Naive thymus-derived CD4-positive, alpha-beta T cell (primary cell): ENCODE measurements at regions not wholly inside any gene's neighbourhood (a gene's known extent, or its start where the extent isn't known, plus 50 kb on each side); places are given as distances from the start of the nearest gene placed in this dataset.

Experiments
- ATAC-seq: fragments of 150-1000 bp; cut with Tn5 transposase; 2 replicates; pipeline ENCODE4 v1.10.0; 2021; ENCODE audit warnings: mild to moderate bottlenecking, moderate library complexity
- CTCF ChIA-PET: fragments of 350-600 bp; sonication (Branson Sonifier 250); formaldehyde crosslinking; loops from one replicate; lab custom pipeline; 2021; ENCODE audit warnings: antibody characterized with exemption; lab: Charles Lee
- POLR2A ChIA-PET: fragments of 350-600 bp; sonication (Branson Sonifier 250); formaldehyde crosslinking; loops from one replicate; lab custom pipeline; 2021; ENCODE audit warnings: antibody characterized with exemption, inconsistent platforms; lab: Charles Lee
- DNase-seq, 9 donors: peaks; one replicate each; pipeline versions ENCODE4 v3.0.0 to v3.0.0-alpha.2; 2020 to 2022; ENCODE audit warnings: mixed read lengths in 1 of 9
- H3K27ac ChIP-seq: one replicate; pipeline ENCODE4 v1.7.0; 2013; ENCODE audit warnings: mild to moderate bottlenecking, low read depth, low read length, moderate library complexity
- H3K27me3 ChIP-seq, 2 donors: one replicate each; pipeline ENCODE4 v1.7.0; 2013; ENCODE audit warnings: low read length in 2 of 2, mild to moderate bottlenecking in 2 of 2, moderate library complexity in 2 of 2; ENCODE audit not compliant: control insufficient read depth in 2 of 2, insufficient read depth in 2 of 2
- H3K36me3 ChIP-seq, 3 experiments: 1 replicate in 2 of 3; 2 replicates in 1 of 3; pipeline ENCODE4 v1.7.0; 2013; ENCODE audit warnings: low read length in 3 of 3, mild to moderate bottlenecking in 3 of 3, moderate library complexity in 1 of 3; ENCODE audit not compliant: insufficient read depth in 3 of 3, control insufficient read depth in 2 of 3
- H3K4me1 ChIP-seq, 2 donors: one replicate each; pipeline ENCODE4 v1.7.0; 2013; ENCODE audit warnings: low read length in 2 of 2, mild to moderate bottlenecking in 2 of 2, moderate library complexity in 1 of 2; ENCODE audit not compliant: control insufficient read depth in 2 of 2, insufficient read depth in 2 of 2
- H3K4me3 ChIP-seq: 2 replicates; pipeline ENCODE4 v1.7.0; 2013; ENCODE audit warnings: mild to moderate bottlenecking, low read length
- H3K9me3 ChIP-seq, 3 experiments: 1 replicate in 2 of 3; 2 replicates in 1 of 3; pipeline ENCODE4 v1.7.0; 2013; ENCODE audit warnings: low read length in 3 of 3; ENCODE audit not compliant: control insufficient read depth in 2 of 3
- H3K27ac Mint-ChIP-seq, 9 donors: one replicate each; pipeline ENCODE4 v1.8.0; 2020 to 2022; ENCODE audit warnings: mixed read lengths in 9 of 9, mild to moderate bottlenecking in 8 of 9, moderate library complexity in 5 of 9, inconsistent platforms in 2 of 9
- H3K27me3 Mint-ChIP-seq, 5 donors: one replicate each; pipeline ENCODE4 v1.8.0; 2021 to 2022; ENCODE audit warnings: mixed read lengths in 5 of 5, mild to moderate bottlenecking in 1 of 5
- H3K36me3 Mint-ChIP-seq, 5 donors: one replicate each; pipeline ENCODE4 v1.8.0; 2020 to 2022; ENCODE audit warnings: mixed read lengths in 5 of 5, mild to moderate bottlenecking in 3 of 5, inconsistent platforms in 1 of 5
- H3K4me1 Mint-ChIP-seq, 7 donors: one replicate each; pipeline ENCODE4 v1.8.0; 2020 to 2022; ENCODE audit warnings: mixed read lengths in 7 of 7, mild to moderate bottlenecking in 3 of 7, inconsistent platforms in 1 of 7
- H3K4me3 Mint-ChIP-seq, 10 donors: one replicate each; pipeline ENCODE4 v1.8.0; 2020 to 2022; ENCODE audit warnings: mild to moderate bottlenecking in 10 of 10, mixed read lengths in 10 of 10, moderate library complexity in 6 of 10, inconsistent platforms in 2 of 10
- H3K9me3 Mint-ChIP-seq, 11 donors: one replicate each; pipeline ENCODE4 v1.8.0; 2020 to 2022; ENCODE audit warnings: mixed read lengths in 11 of 11, mild to moderate bottlenecking in 4 of 11, inconsistent platforms in 1 of 11, moderate library complexity in 1 of 11
- intact Hi-C, 2 donors: fragments of 100-400 bp; cut with micrococcal nuclease; formaldehyde crosslinking; loops; one replicate each; pipeline ENCODE4 v1.15.1; 2023

DNA sequence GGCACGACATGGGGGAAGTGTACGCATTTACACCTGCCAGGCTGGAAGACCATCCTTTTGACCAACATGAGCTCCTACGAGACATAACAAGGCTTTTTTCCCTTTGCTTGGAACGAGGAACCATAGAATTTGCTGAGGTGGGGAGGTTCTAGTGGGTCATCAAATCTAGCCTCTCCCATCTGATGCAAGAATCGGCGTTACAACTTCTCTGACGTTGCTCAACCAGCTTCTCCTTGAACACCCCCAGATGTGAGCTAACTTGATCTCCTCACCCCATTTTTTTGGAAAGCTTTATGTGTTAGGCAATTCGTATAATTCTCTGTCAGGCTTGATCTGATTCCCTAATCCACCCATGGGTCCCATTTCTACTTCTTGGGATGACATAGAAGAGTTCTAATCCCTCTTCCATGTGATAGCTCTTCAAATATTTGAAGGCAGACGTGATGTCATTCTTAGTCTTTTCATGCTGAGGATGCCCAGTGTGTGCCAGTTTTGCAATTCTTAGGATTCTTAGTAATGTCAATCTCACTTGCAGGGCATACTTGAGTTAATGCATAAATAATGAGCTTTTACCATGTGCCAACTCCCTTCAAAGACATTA lies 163.6 kb upstream of the PARP11 start:
- H3K9me3 Mint-ChIP-seq: no peaks in the 10 kb centered on the region
- no peak for DNase-seq
- ChIA-PET POLR2A (interaction anchor here (1.2 to 1.5 kb wide), 3 partner anchors 11 to 152 kb away, joined by 3 to 4 read pairs (median 3); no protein-coding TSS in a partner anchor), CTCF (interaction anchor here (1.0 to 6.8 kb wide), 10 partner anchors 9 to 240 kb away, joined by 3 to 100 read pairs (median 16); no protein-coding TSS in a partner anchor)
- no peak for ATAC-seq
- no peak overlapping the region for H3K27ac ChIP-seq
- intact Hi-C loops: loop anchor here (1.0 to 2.0 kb wide), 6 partner anchors 40 to 241 kb away; no protein-coding TSS in a partner anchor
- no peak overlapping the region for H3K4me3 Mint-ChIP-seq
- peaks cover 0 to 16% (median 13%) of the 10 kb centered on the region in 5 donors for H3K36me3 Mint-ChIP-seq
- peaks cover 0 to 2% of the 10 kb centered on the region in 2 donors for H3K4me1 ChIP-seq
- no peaks in the 10 kb centered on the region for H3K9me3 ChIP-seq
- no peak overlapping the region for H3K27ac Mint-ChIP-seq
- H3K27me3 Mint-ChIP-seq: peaks cover 0 to 47% (median 0%) of the 10 kb centered on the region in 5 donors
- no peaks in the 10 kb centered on the region for H3K36me3 ChIP-seq
- no peaks in the 10 kb centered on the region for H3K27me3 ChIP-seq
- no peak overlapping the region for H3K4me3 ChIP-seq
- H3K4me1 Mint-ChIP-seq: peaks cover 0 to 16% (median 6%) of the 10 kb centered on the region in 7 donors

DNA sequence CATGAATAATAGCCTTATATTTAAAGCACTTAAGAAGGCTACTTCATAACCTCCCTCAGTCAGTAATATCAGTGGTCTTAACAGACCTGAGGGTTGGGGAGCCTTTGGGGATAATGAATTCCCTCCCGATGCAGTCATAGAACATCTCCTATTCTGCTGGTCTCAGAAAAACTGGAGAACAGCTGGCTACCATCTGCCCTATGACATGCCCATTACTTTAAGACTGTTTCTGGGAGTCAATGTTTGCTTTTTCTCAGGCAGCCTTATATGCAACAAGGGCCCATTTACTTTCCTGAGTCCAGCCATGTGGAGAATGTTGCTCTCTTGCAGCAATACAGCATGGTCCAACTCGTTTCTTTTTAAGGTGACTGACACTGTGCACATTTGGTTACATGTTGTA lies 161.7 kb upstream of the PARP11 start:
- Mint-ChIP-seq H3K9me3 (no peaks in the 10 kb centered on the region), H3K4me1 (peaks cover 6 to 21% (median 17%) of the 10 kb centered on the region in 7 donors), H3K4me3 (no peak overlapping the region), H3K36me3 (peaks cover 0 to 10% (median 9%) of the 10 kb centered on the region in 5 donors), H3K27me3 (peaks cover 0 to 44% (median 0%) of the 10 kb centered on the region in 5 donors), H3K27ac (peak overlapping the region in 1 of 9 donors; percentile 34)
- ATAC-seq (no peak), DNase-seq (no peak)
- Histone ChIP-seq H3K27ac (no peak overlapping the region), H3K4me3 (no peak overlapping the region), H3K36me3 (no peaks in the 10 kb centered on the region), H3K27me3 (no peaks in the 10 kb centered on the region), H3K9me3 (no peaks in the 10 kb centered on the region), H3K4me1 (peaks cover 0 to 13% of the 10 kb centered on the region in 2 donors)
- POLR2A ChIA-PET: no interaction called here
- intact Hi-C loops: loop anchor here in 1 of 2 donors (5.0 kb wide), 1 partner anchor 283 kb away; the partner anchor contains the start of gene CRACR2A
- CTCF ChIA-PET: interaction anchor here (6.8 kb wide), 1 partner anchor 151 kb away, joined by 100 read pairs; no protein-coding TSS in a partner anchor

DNA sequence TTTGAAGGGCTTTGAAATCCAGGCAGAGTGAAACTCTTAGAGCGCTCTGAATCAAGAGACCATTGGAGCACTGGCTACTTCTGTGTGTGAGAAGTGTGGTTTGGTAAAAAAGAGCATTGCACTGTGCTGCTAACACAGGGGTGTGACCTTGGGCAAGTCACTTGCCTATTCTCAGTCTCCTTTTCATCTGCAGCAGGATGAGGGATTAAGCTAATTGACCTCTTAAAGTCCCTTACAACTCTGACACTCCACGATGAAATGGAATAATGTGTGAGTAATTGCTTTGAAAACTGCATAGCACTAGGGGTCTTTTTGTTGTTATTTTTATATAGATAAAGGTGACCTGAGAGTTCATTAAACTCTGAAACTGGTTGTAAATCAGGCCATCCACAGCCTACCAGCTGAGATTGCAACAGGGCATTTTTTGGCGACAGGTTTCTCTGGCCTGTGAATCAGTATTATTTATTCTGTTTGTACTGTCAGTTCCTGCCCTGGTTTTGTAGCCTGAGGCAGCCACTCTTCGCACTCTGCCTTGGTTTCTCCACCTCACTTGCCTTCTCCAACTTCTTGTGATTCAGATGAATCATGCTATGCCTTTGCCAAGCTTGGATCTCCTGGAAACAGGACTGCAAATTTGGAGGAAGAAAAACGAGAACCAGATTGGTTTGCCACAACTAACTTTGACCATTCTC lies 159.9 kb upstream of the PARP11 start:
- Mint-ChIP-seq H3K27me3 (peaks cover 0 to 44% (median 0%) of the 10 kb centered on the region in 5 donors), H3K4me3 (peak overlapping the region in 3 of 10 donors; percentile 0 to 30 (median 15)), H3K27ac (peak overlapping the region in 2 of 9 donors; percentile 28 to 59), H3K9me3 (no peaks in the 10 kb centered on the region), H3K36me3 (peaks cover under 1 to 8% (median 3%) of the 10 kb centered on the region in 5 donors), H3K4me1 (peaks cover 14 to 34% (median 27%) of the 10 kb centered on the region in 7 donors)
- H3K36me3 ChIP-seq: no peaks in the 10 kb centered on the region
- intact Hi-C loops: loop anchor here in 1 of 2 donors (5.0 kb wide), 1 partner anchor 281 kb away; the partner anchor contains the start of gene CRACR2A
- no peak overlapping the region for H3K27ac ChIP-seq
- DNase-seq: no peak
- no peaks in the 10 kb centered on the region for H3K27me3 ChIP-seq
- no peak for ATAC-seq
- H3K4me3 ChIP-seq: no peak overlapping the region
- peaks cover 1 to 20% of the 10 kb centered on the region in 2 donors for H3K4me1 ChIP-seq
- H3K9me3 ChIP-seq: no peaks in the 10 kb centered on the region
- ChIA-PET POLR2A (interaction anchor here (1.0 to 2.4 kb wide), 2 partner anchors 38 to 236 kb away, joined by 4 to 7 read pairs; no protein-coding TSS in a partner anchor), CTCF (interaction anchor here (1.1 to 4.7 kb wide), 2 partner anchors 70 to 148 kb away, joined by 3 to 20 read pairs; no protein-coding TSS in a partner anchor)

- ChIA-PET POLR2A (interaction anchor here (0.6 to 2.5 kb wide), 8 partner anchors 26 to 246 kb away, joined by 3 to 14 read pairs (median 4); no protein-coding TSS in a partner anchor), CTCF (interaction anchor here (1.3 to 4.7 kb wide), 3 partner anchors 43 to 244 kb away, joined by 3 to 20 read pairs (median 9); no protein-coding TSS in a partner anchor)
- ATAC-seq (peak; percentile 19), DNase-seq (no peak)
- Histone ChIP-seq H3K27ac (peak overlapping the region; percentile 75), H3K36me3 (no peaks in the 10 kb centered on the region), H3K9me3 (no peaks in the 10 kb centered on the region), H3K27me3 (no peaks in the 10 kb centered on the region), H3K4me1 (peaks cover 13 to 33% of the 10 kb centered on the region in 2 donors), H3K4me3 (peak overlapping the region; percentile 50)
- peak overlapping the region; percentile 68 to 86 (median 76) for H3K4me3 Mint-ChIP-seq
- H3K9me3 Mint-ChIP-seq: no peaks in the 10 kb centered on the region
- intact Hi-C loops: loop anchor here in 1 of 2 donors (1.0 to 5.0 kb wide), 6 partner anchors 43 to 279 kb away; partner anchors contain the start of genes CRACR2A and PARP11
- peaks cover 0 to 6% (median 3%) of the 10 kb centered on the region in 5 donors for H3K36me3 Mint-ChIP-seq
- H3K27me3 Mint-ChIP-seq: peaks cover 0 to 37% (median 0%) of the 10 kb centered on the region in 5 donors
- peaks cover 25 to 47% (median 40%) of the 10 kb centered on the region in 7 donors for H3K4me1 Mint-ChIP-seq
- H3K27ac Mint-ChIP-seq: peak overlapping the region in 6 of 9 donors; percentile 28 to 81 (median 58)
Measured at GRCh38 chr12:4031703-4032291, 158.6 kb upstream of the PARP11 start.

- Mint-ChIP-seq H3K9me3 (no peaks in the 10 kb centered on the region), H3K27ac (peak overlapping the region in 8 of 9 donors; percentile 60 to 92 (median 86)), H3K4me1 (peaks cover 22 to 54% (median 47%) of the 10 kb centered on the region in 7 donors), H3K27me3 (peaks cover 0 to 33% (median 0%) of the 10 kb centered on the region in 5 donors), H3K36me3 (peaks cover 0 to 1% (median 0%) of the 10 kb centered on the region in 5 donors), H3K4me3 (peak overlapping the region; percentile 60 to 87 (median 84))
- intact Hi-C loops: loop anchor here in 1 of 2 donors (1.0 to 5.0 kb wide), 6 partner anchors 43 to 279 kb away; partner anchors contain the start of genes CRACR2A and PARP11
- H3K4me3 ChIP-seq: peak overlapping the region; percentile 50
- CTCF ChIA-PET: interaction anchor here (0.6 to 4.7 kb wide), 8 partner anchors 42 to 246 kb away, joined by 3 to 20 read pairs (median 4); no protein-coding TSS in a partner anchor
- peak overlapping the region; percentile 75 for H3K27ac ChIP-seq
- H3K9me3 ChIP-seq: no peaks in the 10 kb centered on the region
- no peaks in the 10 kb centered on the region for H3K36me3 ChIP-seq
- ATAC-seq (peak; percentile 95), DNase-seq (peak; percentile 62 to 83 (median 74))
- POLR2A ChIA-PET: interaction anchor here (0.6 to 2.5 kb wide), 14 partner anchors 25 to 499 kb away, joined by 3 to 14 read pairs (median 4); partner anchors contain the start of gene CCND2
- no peaks in the 10 kb centered on the region for H3K27me3 ChIP-seq
- H3K4me1 ChIP-seq: peaks cover 13 to 33% of the 10 kb centered on the region in 2 donors
Measured at GRCh38 chr12:4030929-4031702, 157.9 kb upstream of the PARP11 start.
